HG03108 (cell line): ENCODE measurements at regions not wholly inside any gene's neighbourhood (a gene's known extent, or its start where the extent isn't known, plus 50 kb on each side); places are given as distances from the start of the nearest gene placed in this dataset.
"Not testable (repeated sequence)": the region's sequence is repeated elsewhere in the genome, so short reads cannot be mapped to it uniquely, and the experiment has no call there.

Experiments used
- ATAC-seq: cut with Tn5 transposase; IDR thresholded peaks from one replicate; pipeline ENCODE4 v1.9.1; 2021; ENCODE audit warnings: moderate library complexity; ENCODE audit not compliant: unreplicated experiment

DNA sequence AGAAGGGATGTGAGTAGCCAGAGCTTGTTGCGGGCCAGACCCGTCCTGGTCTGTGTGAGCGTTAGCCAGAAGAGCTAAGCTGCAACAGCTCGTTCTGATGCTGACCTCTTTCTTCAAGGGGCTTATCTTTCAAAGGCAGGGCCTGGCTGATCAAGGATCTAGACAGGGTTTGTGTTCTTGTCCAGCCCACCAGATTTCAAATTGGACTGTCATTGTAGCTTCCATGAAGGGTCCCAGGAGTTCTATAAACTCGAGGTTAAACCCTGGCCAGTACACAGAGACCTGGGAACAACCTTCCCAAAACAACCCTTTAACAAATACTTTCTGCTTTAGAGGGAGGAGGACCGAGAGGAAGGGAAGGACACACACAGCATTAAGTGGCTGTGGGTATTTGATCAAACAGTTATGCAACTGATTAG is 153.0 kb upstream of the TUT7 start:
- no peak for ATAC-seq

DNA sequence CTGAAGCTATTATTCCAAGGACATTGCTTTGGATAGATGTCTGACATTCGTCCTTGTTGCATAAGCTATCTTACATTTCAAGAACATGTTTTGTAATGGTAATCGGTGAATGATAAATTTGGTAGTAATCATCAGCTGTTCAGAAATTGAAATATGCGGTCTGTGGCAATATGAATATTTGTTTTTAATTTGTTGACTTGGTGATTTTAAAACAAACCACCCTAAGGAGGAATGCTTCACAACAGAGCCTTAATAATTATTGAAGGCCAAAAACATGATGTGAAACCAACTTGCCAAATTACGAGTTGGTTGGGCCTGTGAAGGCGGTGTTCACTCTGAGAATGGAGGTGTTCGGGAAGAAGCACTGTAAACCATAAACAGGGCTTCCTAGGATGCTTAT is 149.7 kb upstream of the TUT7 start:
- no peak for ATAC-seq

DNA sequence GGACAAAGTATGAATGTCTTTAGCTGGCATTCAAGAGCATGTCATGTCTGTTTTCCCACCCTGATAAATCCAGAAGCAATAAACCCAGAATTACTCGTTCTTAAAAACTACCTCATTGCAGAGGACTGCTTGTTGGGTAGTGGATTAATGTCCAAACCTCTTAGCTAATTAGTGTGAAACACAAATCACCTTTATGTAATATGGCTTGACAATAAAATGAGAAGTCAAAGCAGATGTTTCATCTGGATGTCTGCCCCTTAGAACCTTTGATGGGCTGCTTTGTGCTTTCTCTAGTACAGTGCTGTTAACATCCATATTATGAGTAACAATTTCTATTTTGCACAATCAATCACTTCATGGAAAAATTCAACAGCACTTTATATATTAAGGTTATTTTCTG is 149.1 kb upstream of the TUT7 start:
- ATAC-seq = no peak

DNA sequence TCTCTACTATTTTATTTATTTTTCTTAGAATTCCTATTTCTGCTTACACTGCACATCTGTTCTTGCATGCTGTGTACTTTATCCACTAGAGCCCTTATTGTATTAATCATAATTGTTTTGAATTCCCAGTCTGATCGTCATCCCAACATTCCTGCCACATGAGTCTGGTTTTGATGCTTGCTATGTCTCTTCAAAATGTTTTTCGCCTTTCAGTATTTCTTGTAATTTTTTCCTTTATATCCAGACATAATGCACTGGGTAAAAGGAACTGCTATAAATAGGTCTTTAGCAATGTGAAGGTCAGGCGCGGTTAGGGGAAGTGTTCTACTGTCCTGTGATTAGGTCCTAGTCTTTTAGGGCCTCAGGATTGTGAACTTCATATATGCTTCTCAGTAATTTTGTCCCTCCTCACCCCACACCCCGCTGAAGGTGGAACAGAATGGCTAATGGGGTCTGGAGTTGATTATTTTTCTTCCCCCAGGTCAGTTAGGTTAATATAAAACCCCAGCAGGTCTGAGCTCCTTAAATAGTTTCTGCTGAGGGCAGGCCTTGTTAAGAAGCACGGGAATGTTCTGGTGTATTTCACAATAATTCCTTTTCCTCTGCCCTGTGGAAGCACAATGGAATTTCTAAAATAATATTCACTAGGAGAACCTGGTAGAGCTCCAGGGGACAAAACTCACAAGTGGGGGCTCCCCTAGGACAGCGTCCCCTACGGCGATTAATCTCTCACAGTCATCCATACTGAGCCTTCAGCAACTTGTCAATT is 146.6 kb upstream of the TUT7 start:
- ATAC-seq = no peak

DNA sequence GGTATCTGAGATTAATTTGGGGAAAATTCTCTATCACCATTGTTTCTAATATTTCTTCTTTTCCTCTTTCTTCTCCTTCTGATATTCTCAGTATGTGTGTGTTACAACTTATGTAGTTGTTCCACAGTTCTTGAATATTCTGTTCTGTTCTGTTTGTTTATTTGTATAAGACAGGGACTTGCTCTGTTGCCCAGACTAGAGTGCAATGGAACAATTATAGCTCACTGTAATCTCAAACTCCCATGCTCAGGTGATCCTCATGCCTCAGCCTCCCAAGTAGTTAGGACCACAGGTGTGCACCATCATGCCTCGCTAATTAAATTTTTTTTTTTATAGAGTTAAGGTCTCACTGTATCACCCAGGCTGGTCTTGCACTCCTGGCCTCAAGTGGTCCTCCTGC is 145.8 kb upstream of the TUT7 start:
- ATAC-seq = no peak

DNA sequence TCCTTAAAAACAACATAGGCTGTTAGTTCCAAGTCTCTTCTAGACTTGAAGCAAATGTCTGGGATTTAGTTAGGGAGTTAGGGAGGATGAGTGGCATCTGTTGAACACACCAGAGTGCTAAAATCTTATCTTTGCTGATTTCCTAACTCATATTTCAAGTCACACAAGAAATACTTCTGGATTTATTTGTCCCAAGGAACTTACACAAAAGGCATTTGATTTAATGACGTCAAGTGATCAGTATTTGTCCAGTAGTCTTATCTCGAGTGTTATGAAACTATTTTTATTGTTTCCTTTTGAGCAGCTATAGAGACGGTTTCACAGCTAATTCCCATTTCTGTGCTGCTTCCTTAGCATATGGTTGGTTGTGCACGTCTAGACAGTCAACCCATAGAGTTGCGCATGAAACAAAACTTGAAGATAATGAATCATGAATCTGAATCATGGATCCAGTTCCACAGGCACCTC is 140.5 kb upstream of the TUT7 start:
- ATAC-seq = no peak

DNA sequence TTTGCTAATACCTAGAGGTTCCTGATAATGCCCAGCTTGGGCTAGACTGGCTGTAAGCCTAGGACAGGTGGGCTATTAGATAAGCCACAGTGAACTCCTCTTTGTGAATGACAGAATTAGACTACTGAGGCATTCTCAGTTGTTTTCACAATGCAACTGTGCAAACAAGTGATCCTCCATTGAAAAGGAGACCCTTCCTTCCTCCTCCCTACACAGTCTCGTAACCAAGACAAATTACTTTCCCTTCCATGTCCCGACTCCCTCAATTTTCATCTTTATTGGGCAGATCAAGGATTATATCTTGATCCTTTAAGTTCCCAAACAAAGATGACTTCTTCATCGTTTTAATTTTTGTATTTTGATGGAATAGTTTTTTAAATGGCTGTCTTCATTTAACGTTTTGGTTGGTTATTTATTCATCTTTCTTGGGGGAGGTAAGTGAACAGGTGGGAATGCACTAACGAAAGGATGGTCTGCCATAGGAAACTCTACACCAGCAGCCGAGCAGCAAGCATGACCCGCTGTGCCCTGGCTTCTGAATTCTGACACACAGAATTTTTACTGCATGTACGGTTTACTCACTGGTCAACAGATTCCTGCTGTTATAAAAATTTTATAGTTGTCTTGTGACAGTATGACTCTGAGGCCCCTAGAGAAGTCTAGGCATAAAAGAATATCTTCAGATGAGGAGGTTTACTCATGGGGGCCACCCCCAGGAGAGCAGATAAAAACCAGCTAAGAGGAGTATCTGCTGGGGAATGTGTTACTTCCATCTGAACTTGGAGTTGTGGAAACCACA is 137.5 kb upstream of the TUT7 start:
- ATAC-seq = no peak

DNA sequence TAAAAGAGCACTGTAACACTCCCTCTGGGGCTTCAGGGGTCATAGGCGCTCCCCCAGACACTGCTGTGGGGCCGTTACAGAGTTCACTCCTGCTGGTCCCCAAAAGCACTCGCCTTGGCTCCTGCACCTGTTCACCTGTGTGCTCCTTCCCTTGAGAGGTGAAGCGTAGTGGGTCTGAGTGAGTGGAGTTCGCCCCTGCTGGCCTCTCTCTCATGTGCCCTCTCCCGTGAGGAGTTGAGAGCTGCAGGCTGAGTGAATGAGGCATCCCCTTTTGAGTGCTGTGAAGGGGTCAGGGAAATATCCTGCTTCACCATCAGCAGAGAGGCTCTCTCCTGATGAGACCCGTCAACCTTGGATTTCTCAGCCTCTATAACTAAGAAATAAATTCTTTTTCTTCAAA is 134.6 kb upstream of the TUT7 start:
- no peak for ATAC-seq

DNA sequence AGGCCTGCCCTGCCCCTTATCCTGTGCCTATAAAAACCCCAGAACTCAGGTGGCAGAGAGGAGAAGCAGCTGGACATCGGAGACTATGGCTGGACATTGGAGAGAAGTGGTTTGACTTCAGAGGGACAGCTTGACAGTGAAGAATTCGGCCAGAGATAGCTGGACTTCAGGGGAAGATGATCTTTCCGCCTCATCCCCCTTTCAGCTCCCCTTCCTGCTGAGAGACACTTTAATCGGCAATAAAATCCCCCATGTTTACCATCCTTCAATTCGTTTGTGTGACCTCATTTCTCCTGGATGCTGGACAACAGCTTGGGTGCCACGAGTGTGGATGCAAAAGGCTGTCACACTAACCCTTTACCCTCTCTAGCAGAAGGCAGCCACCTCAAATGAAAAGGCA is 134.1 kb upstream of the TUT7 start:
- no peak for ATAC-seq

DNA sequence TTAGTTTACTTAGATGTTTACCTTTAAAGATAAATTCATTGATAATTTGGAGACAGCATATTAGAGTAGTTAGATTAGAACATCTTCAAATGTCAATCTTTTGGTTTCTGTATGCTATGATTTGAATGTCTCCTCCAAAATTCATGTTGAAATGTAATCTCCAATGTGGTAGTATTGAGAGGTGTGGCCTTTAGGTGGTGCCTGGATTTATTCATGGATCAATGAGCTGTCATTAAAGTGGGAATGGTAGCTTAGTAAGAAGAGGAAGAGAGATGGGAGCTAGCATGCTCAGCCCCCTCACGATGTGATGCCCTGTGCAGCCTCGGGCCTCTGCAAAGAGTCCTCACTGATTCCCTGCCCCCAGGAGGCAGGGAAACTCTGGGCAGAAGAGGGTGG is 133.6 kb upstream of the TUT7 start:
- ATAC-seq = no peak

DNA sequence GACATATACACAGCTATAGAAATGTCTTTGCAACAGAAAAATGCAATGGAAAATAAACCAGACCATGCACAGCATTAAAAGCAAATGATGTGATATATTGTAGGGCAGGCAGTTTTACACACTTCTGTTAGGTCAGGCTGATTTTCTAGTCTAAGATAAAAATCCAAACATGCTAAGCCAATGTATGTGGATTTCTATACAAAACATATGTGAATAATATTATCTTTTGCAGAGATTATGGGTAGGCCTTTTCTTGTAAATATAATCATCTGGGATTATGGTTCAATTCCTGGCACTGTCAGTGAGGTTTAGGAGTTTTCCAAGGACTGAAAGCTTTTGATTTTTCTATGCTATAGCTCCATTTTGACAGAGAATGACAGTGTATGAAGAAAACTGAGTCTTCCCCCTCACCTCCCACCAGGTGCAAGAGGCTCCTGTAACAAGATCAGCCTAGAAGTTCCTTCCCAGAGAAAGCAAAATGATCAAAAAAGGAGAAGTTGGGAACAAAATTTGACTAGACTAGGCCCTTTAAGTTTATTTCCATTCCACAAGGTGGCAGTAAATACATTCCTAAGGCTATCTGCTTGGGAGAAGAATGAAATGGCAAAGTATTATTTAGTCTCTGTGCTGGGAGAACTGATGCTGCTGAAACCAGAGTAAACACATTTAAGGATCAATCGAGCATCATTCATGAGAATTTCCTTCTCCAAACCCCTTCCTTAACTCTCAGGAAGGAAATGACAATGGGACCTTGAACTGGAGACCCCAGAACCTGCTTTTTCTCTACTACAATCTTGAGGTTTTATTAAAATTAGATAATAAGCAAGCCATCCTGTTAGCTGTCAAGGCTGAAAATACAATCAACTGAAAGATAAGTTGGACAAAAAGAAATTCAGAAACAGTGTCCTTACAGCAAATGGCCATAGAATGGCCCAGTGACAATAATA is 133.0 kb upstream of the TUT7 start:
- ATAC-seq = no peak

DNA sequence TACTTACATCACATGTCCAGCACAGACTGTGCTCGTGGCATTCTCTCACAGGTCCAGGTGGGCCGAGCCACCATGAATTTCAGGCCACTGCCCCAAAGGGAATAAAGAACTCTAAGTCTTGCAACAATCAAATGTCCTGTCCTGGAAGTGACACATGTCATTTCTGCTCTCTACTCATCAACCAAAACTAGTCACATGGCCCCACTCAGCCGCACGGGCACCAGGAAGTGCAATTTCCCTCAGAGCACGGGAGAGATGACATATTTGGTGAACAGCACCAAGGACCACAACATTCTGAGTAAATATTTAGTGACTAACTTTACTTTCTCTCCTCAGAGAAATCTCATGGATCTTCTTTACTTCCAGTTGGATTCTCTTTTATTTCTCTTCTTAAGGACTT is 131.1 kb upstream of the TUT7 start:
- ATAC-seq = peak; percentile 52

DNA sequence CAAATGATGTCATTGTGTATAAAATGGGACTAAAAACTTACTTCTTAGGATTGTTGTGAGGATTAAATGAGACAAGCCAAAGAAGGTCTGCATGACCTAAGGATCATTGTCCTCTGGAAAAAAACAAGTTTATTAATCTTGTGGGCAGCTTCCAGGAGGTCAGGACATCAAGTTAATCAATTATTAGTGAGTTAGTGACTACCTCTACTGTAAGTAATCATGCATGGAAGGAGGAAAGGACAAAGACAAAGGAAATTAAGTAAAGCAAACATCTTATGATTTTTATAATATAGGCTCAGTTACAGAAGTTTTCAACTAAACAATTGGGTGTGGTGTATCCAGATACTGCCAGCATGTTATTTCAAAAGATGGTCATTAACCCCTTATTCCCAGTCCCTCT is 129.3 kb upstream of the TUT7 start:
- no peak for ATAC-seq

DNA sequence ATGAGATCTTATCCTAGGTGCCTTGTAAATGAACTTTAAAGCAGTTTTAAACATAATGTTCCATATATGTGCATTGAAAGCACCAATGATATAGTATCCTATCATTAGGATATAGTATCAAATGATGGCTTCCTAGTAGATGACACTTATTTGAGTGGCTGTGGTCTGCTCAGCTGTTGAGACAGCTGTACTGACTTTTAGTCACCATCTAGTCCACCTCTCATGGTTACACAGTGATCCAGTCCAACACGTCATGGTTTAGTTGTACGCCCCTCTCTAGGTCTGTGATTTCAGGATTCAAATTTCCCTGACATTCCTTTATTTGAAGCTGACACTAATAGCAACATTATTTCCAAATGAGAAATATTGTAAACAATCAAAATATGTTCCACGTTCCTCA is 127.3 kb upstream of the TUT7 start:
- no peak for ATAC-seq

DNA sequence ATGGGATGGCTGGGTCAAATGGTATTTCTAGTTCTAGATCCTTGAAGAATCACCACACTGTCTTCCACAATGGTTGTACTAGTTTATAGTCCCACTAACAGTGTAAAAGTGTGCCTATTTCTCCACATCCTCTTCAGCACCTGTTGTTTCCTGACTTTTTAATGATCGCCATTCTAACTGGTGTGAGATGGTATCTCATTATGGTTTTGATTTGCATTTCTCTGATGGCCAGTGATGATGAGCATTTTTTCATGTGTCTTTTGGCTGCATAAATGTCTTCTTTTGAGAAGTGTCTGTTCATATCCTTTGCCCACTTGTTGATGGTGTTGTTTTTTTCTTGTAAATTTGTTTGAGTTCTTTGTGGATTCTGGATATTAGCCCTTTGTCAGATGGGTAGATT is 121.0 kb upstream of the TUT7 start:
- ATAC-seq = not testable (repeated sequence)

DNA sequence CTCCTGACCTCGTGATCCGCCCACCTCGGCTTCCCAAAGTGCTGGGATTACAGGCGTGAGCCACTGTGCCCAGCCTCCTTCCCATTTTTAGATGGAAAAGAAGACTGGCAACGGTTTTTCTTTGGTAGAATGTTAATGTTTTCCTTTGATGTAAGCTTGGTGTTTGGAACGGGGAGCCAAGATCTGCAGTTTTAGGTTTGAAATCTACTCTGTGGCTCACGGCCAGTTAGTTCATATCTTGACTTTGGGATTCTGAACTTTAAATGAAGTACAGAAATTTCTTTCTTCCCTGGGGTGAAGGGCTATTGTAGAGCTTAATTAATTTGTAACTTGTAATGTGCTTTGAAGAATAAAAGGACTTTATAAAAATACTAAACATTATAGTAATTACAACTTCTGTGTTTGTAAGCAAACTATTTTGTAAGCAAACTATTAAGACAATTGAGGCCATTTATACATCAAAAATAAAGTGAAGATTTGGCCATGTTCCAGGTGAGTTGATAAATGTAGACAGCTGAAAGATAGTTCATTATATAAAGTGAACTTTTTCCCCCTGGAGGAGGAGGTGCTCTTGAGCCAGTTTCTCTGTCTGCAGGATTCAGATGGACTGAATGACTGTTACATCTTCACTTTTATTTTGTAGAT is 117.1 kb upstream of the TUT7 start:
- ATAC-seq = no peak

DNA sequence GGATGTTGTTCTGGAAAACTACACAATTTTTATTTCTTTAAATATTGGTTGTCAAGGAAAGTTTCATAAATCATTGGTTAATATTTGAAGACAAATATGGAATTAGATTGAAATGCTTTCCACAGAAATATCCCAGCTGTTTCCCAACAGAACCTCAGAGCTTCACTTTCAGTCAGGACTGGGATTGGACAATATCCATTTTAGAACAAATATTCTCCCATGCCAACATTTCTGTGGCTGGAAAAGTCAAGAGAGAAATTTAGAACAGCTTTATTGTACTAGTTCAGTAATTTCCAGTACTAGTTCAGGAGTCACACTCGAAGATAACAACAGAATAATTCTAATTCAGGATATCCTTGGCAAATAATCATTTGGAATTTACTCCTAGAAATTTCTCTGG is 116.1 kb upstream of the TUT7 start:
- ATAC-seq = no peak

DNA sequence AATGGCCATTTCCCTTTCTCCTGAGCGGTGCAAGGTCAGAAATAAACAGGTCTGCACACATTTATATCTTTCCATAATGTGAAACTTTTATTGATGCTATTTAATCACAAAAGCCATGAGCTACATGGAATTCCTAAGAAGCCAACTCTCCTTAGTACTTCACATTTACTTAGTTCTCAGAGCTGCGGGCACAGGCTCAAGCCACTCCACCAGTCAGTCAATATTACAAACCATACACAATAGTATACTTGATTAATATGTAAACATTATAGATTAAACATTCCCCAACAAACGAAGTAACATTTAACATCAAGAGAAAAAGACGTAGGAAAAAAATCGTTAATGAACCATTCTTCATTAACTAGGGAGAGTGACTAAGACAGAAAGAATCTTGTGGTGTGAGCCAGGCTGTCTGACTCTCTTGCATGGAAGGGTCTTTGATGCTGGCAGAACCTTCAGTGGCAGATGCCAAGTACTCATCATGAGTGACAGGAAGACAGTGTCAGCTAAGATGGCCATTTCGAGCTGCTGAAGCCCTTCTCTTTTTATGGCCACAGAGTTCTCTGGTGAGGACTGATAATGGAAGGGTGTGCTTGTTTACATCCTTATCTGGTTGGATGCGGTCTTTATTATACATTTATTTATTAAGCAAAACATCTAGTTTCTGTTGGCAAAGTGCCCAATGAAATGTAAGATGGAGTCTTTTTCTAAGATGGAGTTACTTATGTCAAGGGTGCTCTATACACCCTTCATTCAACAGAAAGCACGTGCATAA is 115.5 kb upstream of the TUT7 start:
- no peak for ATAC-seq

DNA sequence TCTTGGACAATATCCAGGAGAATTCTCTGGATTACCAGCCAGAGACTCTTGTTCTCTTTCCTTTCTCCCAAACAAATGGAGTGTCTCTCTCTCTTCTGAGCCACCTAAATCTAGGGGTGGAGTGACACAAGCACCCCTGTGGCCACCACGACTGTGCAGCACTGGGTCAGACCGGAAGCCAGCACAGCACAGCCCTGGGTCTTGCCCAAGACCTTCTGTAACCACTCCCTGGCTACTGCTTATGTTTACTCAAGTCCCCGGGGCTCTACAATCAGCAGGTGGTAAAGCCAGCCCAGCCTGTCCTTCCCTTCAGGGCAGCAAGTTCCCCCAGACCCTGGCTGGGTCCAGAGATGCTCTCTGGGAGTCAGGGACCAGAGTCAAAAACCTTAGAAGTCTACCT is 110.0 kb upstream of the TUT7 start:
- no peak for ATAC-seq
